ENCODE measurements at regions not wholly inside any gene's neighbourhood (a gene's known extent, or its start where the extent isn't known, plus 50 kb on each side); places are given as distances from the start of the nearest gene placed in this dataset.

GRCh38 chr11:133618544-133618943 lies 86.2 kb upstream of the OPCML start:
- Histone ChIP-seq H3K27me3 (no peaks in the 10 kb centered on the region), H3K36me3 (no peaks in the 10 kb centered on the region), H3K4me1 (no peaks in the 10 kb centered on the region), H3K27ac (no peak overlapping the region), H3K9me3 (peaks cover 0 to 20% of the 10 kb centered on the region in 2 donors), H3K4me3 (no peak overlapping the region)
- TF ChIP-seq CTCF (IDR thresholded peaks at IDR 0.05), result no peak
- DNase-seq (ENCODE audit: low spot score), result no peak

DNA sequence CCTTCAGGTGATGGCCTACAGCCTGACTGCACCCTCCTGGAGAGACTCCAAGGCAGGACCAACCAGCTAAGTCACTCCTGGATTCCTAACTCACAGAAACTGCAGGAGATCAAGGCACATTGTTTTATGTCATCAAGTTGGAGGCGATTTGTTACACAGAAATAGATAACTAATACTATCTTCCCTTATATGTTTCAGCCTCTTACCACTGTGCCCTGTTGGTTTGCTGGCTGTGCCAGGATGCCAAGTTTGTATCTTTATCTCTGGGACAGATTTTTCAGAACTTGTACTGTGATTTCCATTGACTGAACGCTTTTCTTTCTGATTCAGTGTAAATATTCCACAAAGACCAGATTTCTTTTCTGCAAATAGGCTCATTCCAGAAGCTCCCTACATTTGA lies 76.2 kb upstream of the OPCML start:
- TF ChIP-seq CTCF (IDR thresholded peaks at IDR 0.05), result no peak
- Histone ChIP-seq H3K27me3 (no peaks in the 10 kb centered on the region), H3K9me3 (peaks cover 3 to 27% of the 10 kb centered on the region in 2 donors), H3K36me3 (no peaks in the 10 kb centered on the region), H3K27ac (no peak overlapping the region), H3K4me1 (no peaks in the 10 kb centered on the region), H3K4me3 (no peak overlapping the region)
- no peak for DNase-seq (ENCODE audit: low spot score)

DNA sequence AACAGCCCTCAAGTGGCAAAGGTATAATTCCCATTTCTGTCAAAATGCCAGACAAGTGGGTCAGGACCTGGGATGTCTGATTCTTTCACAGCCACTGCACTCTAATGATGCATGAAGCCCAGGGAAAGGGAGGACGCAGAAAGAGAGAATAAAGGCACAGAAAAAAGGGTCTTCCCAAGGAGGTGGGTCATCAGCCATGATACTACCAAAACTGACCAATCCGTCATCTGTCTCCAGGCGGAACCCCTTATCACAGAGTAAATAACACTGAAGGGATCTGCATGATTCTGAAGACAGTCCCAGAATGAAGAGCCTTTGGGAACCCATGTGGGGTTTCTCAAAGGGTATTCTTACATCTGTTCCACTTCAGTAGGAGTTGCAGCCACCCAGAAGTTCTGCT lies 73.8 kb upstream of the OPCML start:
- H3K27ac ChIP-seq, result no peak overlapping the region
- TF ChIP-seq CTCF (IDR thresholded peaks at IDR 0.05), result no peak
- H3K27me3 ChIP-seq, result no peaks in the 10 kb centered on the region
- peaks cover 3 to 15% of the 10 kb centered on the region in 2 donors for H3K9me3 ChIP-seq
- no peaks in the 10 kb centered on the region for H3K4me1 ChIP-seq
- H3K4me3 ChIP-seq, result no peak overlapping the region
- no peaks in the 10 kb centered on the region for H3K36me3 ChIP-seq
- no peak for DNase-seq (ENCODE audit: low spot score)

GRCh38 chr11:133605482-133605881 lies 73.2 kb upstream of the OPCML start:
- Histone ChIP-seq H3K27me3 (no peaks in the 10 kb centered on the region), H3K4me1 (no peaks in the 10 kb centered on the region), H3K9me3 (peaks cover 3 to 8% of the 10 kb centered on the region in 2 donors), H3K27ac (no peak overlapping the region), H3K36me3 (no peaks in the 10 kb centered on the region), H3K4me3 (no peak overlapping the region)
- no peak for DNase-seq (ENCODE audit: low spot score)
- TF ChIP-seq CTCF (IDR thresholded peaks at IDR 0.05), result no peak

DNA sequence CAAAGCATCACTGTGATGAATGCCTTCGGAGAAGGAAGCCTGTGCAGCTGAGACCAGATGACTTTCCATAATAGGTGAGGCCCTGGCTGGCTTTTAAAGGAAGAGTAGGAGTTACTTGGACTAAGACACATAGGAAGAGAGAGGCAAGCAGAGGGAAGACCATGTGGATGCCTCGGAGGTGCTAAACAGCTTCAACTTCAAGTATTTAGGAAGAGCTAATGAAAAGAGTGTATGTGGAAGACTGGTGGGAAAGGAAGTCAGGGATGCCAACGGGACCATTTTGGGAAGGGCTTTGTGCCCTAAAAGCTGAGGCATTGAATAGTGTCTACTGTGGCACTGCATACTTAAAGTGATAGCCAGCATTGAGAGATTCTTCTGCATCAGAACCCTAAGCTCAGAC lies 69.3 kb upstream of the OPCML start:
- Histone ChIP-seq H3K9me3 (no peaks in the 10 kb centered on the region), H3K4me1 (no peaks in the 10 kb centered on the region), H3K27ac (no peak overlapping the region), H3K27me3 (no peaks in the 10 kb centered on the region), H3K36me3 (no peaks in the 10 kb centered on the region), H3K4me3 (no peak overlapping the region)
- no peak for DNase-seq (ENCODE audit: low spot score)
- TF ChIP-seq CTCF (IDR thresholded peaks at IDR 0.05), result no peak

GRCh38 chr11:133600786-133601185 lies 68.5 kb upstream of the OPCML start:
- no peak overlapping the region for H3K27ac ChIP-seq
- no peak for DNase-seq (ENCODE audit: low spot score)

More at GRCh38 chr11:133600786-133601185, 68.5 kb upstream of the OPCML start:
- TF ChIP-seq CTCF (IDR thresholded peaks at IDR 0.05), result no peak
- H3K27me3 ChIP-seq, result no peaks in the 10 kb centered on the region
- H3K9me3 ChIP-seq, result no peaks in the 10 kb centered on the region
- no peaks in the 10 kb centered on the region for H3K36me3 ChIP-seq
- H3K4me1 ChIP-seq, result no peaks in the 10 kb centered on the region
- no peak overlapping the region for H3K4me3 ChIP-seq

Measured in right atrium auricular region (tissue), 2 donors.